Neural cell (in vitro differentiated cells): ENCODE measurements at regions not wholly inside any gene's neighbourhood (a gene's known extent, or its start where the extent isn't known, plus 50 kb on each side); places are given as distances from the start of the nearest gene placed in this dataset.

ENCODE experiments used
- H2AFZ ChIP-seq: fragments of 200-600, 300-800 bp; sonication (generic), shearing (Covaris generic); 2 replicates; pipeline ENCODE4 v1.6.0; 2014; ENCODE audit warnings: low read depth, mild to moderate bottlenecking, antibody characterized with exemption, low read length, moderate library complexity
- H3F3A ChIP-seq: fragments of 200-600 bp; shearing (Covaris generic); 2 replicates; pipeline ENCODE4 v1.6.1; 2016; ENCODE audit warnings: mild to moderate bottlenecking, moderate library complexity, mixed read lengths, antibody characterized with exemption, low read length; ENCODE audit not compliant: insufficient read depth, poor library complexity, severe bottlenecking
- H3K27ac ChIP-seq: fragments of 200-600, 300-800 bp; sonication (generic), shearing (Covaris generic); 2 replicates; pipeline ENCODE4 v1.5.1; 2014; ENCODE audit warnings: mild to moderate bottlenecking, low read length, moderate library complexity
- H3K27me3 ChIP-seq: fragments of 300-800, 200-600 bp; sonication (generic), shearing (Covaris generic); 2 replicates; pipeline ENCODE4 v1.6.0; 2014; ENCODE audit warnings: mild to moderate bottlenecking, low read depth, low read length, moderate library complexity; ENCODE audit not compliant: insufficient read depth
- H3K36me3 ChIP-seq: fragments of 300-800, 200-600 bp; sonication (generic), shearing (Covaris generic); 2 replicates; pipeline ENCODE4 v1.5.1; 2014; ENCODE audit warnings: mild to moderate bottlenecking, antibody characterized with exemption, low read length, moderate library complexity; ENCODE audit not compliant: insufficient read depth
- H3K4me2 ChIP-seq: fragments of 300-800, 200-600 bp; sonication (generic), shearing (Covaris generic); 2 replicates; pipeline ENCODE4 v1.6.0; 2014; ENCODE audit warnings: mild to moderate bottlenecking, low read length
- H3K4me3 ChIP-seq: fragments of 300-800, 200-600 bp; sonication (generic), shearing (Covaris generic); 2 replicates; pipeline ENCODE4 v1.5.1; 2014; ENCODE audit warnings: mild to moderate bottlenecking, low read length, moderate library complexity
- H3K79me2 ChIP-seq: fragments of 200-600 bp; shearing (Covaris generic); replicated peaks from 2 replicates; pipeline ENCODE4 v1.6.0; 2014; ENCODE audit warnings: mild to moderate bottlenecking, low read length, moderate library complexity; ENCODE audit not compliant: insufficient read depth
- H3K9ac ChIP-seq: fragments of 300-800, 200-600 bp; sonication (generic), shearing (Covaris generic); 2 replicates; pipeline ENCODE4 v1.6.1; 2016; ENCODE audit warnings: mild to moderate bottlenecking, low read length, mixed read lengths
- H3K9me2 ChIP-seq: fragments of 200-600 bp; shearing (Covaris generic); 2 replicates; pipeline ENCODE4 v1.6.1; 2016; ENCODE audit warnings: mild to moderate bottlenecking, low read length, mixed read lengths; ENCODE audit not compliant: insufficient read depth
- H3K9me3 ChIP-seq: fragments of 200-600, 300-800 bp; sonication (generic), shearing (Covaris generic); 2 replicates; pipeline ENCODE4 v1.6.1; 2016; ENCODE audit warnings: mild to moderate bottlenecking, mixed run types, low read length, moderate library complexity, mixed read lengths
- H4K20me1 ChIP-seq: fragments of 200-600 bp; shearing (Covaris generic); 2 replicates; pipeline ENCODE4 v1.6.1; 2016; ENCODE audit warnings: mild to moderate bottlenecking, mixed run types; ENCODE audit not compliant: insufficient read depth
- CTCF ChIP-seq: fragments of 450-650 bp; IDR thresholded peaks from 2 replicates; pipeline ENCODE4 v1.5.1; 2014; ENCODE audit warnings: antibody characterized with exemption, mild to moderate bottlenecking, moderate library complexity; ENCODE audit not compliant: poor library complexity, severe bottlenecking
- EP300 ChIP-seq: fragments of 450-650 bp; conservative IDR thresholded peaks from 2 replicates; pipeline ENCODE4 v1.6.1; 2014; ENCODE audit warnings: antibody characterized with exemption, mild to moderate bottlenecking, moderate library complexity; ENCODE audit not compliant: poor library complexity, severe bottlenecking
- EZH2 ChIP-seq: fragments of 200-600, 300-800 bp; shearing (Covaris generic), sonication (generic); IDR thresholded peaks from 2 replicates; pipeline ENCODE4 v1.6.1; 2014; ENCODE audit warnings: antibody characterized with exemption, low read length, borderline replicate concordance, mild to moderate bottlenecking; ENCODE audit not compliant: insufficient read depth, poor library complexity, severe bottlenecking
- MXI1 ChIP-seq: fragments of 450-650 bp; conservative IDR thresholded peaks from 2 replicates; pipeline ENCODE4 v1.6.1; 2014; ENCODE audit warnings: antibody characterized with exemption, mild to moderate bottlenecking; ENCODE audit not compliant: poor library complexity, severe bottlenecking
- POLR2AphosphoS5 ChIP-seq: IDR thresholded peaks from 2 replicates; pipeline ENCODE4 v1.6.1; 2012
- RAD21 ChIP-seq: fragments of 450-650 bp; conservative IDR thresholded peaks from 2 replicates; pipeline ENCODE4 v1.6.1; 2014; ENCODE audit warnings: antibody characterized with exemption, mild to moderate bottlenecking, moderate library complexity
- REST ChIP-seq: IDR thresholded peaks from 2 replicates; pipeline ENCODE4 v1.6.1; 2012; ENCODE audit warnings: borderline replicate concordance
- SMC3 ChIP-seq: fragments of 450-650 bp; conservative IDR thresholded peaks from 2 replicates; pipeline ENCODE4 v1.6.1; 2014; ENCODE audit warnings: antibody characterized with exemption, mild to moderate bottlenecking, moderate library complexity; ENCODE audit not compliant: poor library complexity
- TAF1 ChIP-seq: IDR thresholded peaks from 2 replicates; pipeline ENCODE4 v1.6.1; 2012; ENCODE audit warnings: low read depth

- Histone ChIP-seq H4K20me1 (no peaks in the 10 kb centered on the region), H3K27ac (no peak overlapping the region), H3K9ac (no peak overlapping the region), H2AFZ (no peak overlapping the region), H3K9me3 (no peaks in the 10 kb centered on the region), H3K36me3 (no peaks in the 10 kb centered on the region), H3K4me3 (no peak overlapping the region), H3K4me2 (no peak overlapping the region), H3F3A (no peaks in the 10 kb centered on the region), H3K79me2 (no peaks in the 10 kb centered on the region), H3K9me2 (no peaks in the 10 kb centered on the region), H3K27me3 (no peaks in the 10 kb centered on the region)
- no peak for TF ChIP-seq CTCF
- TF ChIP-seq EP300: no peak
- TF ChIP-seq SMC3: no peak
- TF ChIP-seq POLR2AphosphoS5: no peak
- no peak for TF ChIP-seq EZH2
- TF ChIP-seq MXI1: no peak
- no peak for TF ChIP-seq REST
- no peak for TF ChIP-seq RAD21
- no peak for TF ChIP-seq TAF1
These were observed 142.5 kb upstream of the PRKCQ start for GRCh38 chr10:6722616-6723004.

GRCh38 chr10:6721964-6722615 is 142.0 kb upstream of the PRKCQ start:
- Histone ChIP-seq H3K4me3 (no peak overlapping the region), H3K4me2 (no peak overlapping the region), H2AFZ (no peak overlapping the region), H3K9ac (no peak overlapping the region), H3K27ac (no peak overlapping the region), H3K36me3 (no peaks in the 10 kb centered on the region), H3K9me3 (no peaks in the 10 kb centered on the region), H3K27me3 (no peaks in the 10 kb centered on the region), H3K79me2 (no peaks in the 10 kb centered on the region), H4K20me1 (no peaks in the 10 kb centered on the region), H3K9me2 (no peaks in the 10 kb centered on the region), H3F3A (no peaks in the 10 kb centered on the region)
- TF ChIP-seq RAD21 (no peak), TAF1 (no peak), MXI1 (no peak), EZH2 (no peak), CTCF (no peak), EP300 (no peak), REST (no peak), SMC3 (no peak), POLR2AphosphoS5 (no peak)
